GM12872 (cell line): ENCODE measurements at regions not wholly inside any gene's neighbourhood (a gene's known extent, or its start where the extent isn't known, plus 50 kb on each side); places are given as distances from the start of the nearest gene placed in this dataset.
A peak's percentile ranks its signal among the peaks of the same experiment; 100 is the strongest.

ENCODE experiments used
- CTCF ChIP-seq: IDR thresholded peaks from 3 replicates; pipeline ENCODE4 v1.5.1; 2011; ENCODE audit warnings: low read depth, mild to moderate bottlenecking, low read length, moderate library complexity; ENCODE audit not compliant: insufficient read depth

- TF ChIP-seq CTCF = no peak
Observed at GRCh38 chr7:115754226-115754625, 276.3 kb downstream of the TFEC start.

DNA sequence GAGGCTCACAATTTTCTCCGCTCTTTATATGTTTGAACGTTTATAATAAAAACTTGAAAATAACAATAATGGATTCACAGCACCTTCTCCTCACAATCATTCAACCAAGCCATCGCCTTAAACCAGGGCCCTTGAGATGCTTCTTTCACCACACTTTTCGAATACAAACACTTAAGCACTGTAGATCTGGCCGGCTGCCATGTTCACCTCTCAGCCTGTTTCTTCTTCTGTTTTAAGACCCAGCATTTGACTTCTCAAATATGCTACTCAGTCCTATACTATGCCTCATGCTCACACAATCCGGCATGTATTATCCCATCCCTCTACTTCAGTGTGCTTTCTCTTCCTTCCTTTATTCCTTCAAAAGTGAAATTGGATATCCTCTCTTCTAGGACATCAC is 280.6 kb downstream of the TFEC start:
- TF ChIP-seq CTCF = no peak

- 0 out of 3 replicates have a peak, but pooled peaks have one; percentile 20 for TF ChIP-seq CTCF
Observed at GRCh38 chr7:115748123-115748738, 282.3 kb downstream of the TFEC start.

DNA sequence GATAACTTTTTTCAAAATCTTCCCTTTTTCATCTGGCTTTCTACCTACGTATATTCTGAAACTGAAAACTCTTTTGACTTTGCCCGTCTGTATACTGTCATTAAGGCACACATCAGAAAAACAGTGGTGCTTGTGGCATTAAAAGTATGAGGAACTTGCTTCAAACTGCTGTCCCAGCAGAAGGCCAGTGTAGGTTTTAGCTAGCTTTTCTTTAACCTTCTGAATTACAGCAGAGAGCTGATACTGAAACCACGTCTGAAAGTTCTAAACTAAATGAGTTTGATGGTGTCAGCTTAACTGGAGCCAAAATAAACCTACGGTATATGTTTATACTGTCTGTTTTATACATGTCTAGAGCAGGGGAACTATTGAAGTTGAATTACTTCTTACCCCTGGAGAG is 283.4 kb downstream of the TFEC start:
- no peak for TF ChIP-seq CTCF

DNA sequence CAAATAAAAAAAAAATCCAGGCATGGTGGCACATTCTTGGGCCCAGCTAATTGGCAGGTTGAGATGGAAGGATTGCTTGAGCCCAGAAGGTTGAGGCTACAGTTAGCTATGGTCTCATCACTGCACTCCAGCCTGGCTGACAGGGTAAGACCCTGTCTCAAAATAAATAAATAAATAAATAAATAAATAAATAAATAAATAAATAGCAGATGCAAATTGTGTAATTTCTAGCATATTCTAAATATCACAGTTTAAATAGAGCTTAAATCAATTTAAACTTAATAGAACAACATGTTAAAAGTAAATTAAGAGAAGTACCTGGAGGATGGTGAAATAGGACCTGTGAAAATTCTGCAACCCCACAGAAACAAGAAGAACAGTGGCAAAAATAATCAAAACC is 290.5 kb downstream of the TFEC start:
- no peak for TF ChIP-seq CTCF

DNA sequence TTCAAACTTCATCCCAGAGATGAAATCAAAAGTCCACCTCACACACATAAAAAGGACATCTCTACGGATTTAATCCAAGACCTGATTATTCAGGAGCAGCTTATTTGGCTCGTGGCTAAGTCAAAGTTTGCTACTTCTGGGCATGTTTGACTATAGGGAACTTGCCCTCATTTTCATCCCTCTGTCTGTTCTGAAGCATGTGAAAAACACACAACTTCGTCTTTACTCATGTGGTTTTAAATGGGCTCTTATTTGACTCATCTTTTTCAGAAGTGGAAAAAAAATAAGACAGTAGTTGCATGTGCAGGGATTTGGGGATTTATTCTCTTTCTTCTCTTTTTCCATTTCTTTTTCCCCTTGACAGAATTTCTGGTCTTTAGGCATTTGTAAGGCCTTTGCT is 295.9 kb downstream of the TFEC start:
- no peak for TF ChIP-seq CTCF

- no peak for TF ChIP-seq CTCF
Observed at GRCh38 chr7:115731796-115732471, 298.6 kb downstream of the TFEC start.
